ENCODE measurements at regions not wholly inside any gene's neighbourhood (a gene's known extent, or its start where the extent isn't known, plus 50 kb on each side); places are given as distances from the start of the nearest gene placed in this dataset.
"Not testable (repeated sequence)": the region's sequence is repeated elsewhere in the genome, so short reads cannot be mapped to it uniquely, and the experiment has no call there.

DNA sequence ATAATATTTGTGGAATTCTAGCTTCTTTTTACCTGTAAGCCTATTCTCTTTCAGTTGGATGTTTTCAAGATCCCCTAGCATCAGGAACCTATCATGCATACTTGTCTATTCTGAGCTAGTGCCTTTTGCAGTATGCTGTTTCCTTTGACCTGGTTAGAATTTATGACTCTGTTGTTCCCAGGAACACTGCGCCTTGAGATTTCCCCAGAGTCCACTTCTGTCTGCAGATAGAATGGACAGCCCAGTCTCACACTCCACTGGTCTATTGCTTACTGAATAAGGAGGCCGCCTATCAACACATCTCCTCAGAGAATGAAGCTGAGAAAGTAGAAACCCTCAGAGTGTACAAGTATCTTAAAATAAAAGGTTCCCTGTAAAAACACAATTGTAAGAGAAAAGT, 465.1 kb upstream of the GALNTL6 start:
- no peak for DNase-seq (ENCODE audit: low spot score)

DNA sequence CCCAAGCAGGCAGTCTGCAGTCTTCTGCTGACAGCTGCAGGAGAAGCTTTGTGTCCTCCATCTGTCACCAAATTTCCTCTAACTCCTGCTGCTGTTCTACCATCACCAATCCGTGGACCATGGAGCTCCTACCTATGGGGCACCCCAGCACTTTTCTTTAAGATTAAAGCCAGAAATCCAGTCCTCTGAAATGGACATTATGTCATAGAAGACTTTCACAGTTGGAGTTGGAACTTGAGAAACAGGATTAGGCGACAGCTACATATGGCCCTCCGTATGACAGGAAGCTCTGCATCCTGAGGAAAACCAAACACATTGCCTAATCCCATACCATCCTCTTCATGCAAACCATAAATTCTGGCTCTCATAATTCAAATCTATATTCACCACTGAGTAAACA, 470.6 kb upstream of the GALNTL6 start:
- peak; percentile 33 for DNase-seq (ENCODE audit: low spot score)

DNA sequence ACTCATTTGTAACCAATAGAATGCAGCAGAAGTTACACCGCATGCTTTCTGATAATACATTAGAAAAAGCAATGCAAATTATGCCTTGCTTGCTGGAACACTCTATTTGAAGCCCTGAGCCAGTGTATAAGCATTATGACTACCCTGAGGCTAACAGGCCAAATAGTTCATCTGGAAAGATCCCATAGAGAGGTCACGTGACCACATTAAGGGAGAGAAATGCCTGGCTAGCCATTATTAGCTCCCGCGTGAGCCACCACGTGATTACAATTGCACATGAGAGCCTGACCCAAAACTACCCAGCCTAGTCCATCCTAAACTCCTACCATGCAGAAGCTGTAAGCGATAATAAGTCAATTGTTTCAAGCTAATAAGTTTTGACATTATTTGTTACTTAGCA, 472.9 kb upstream of the GALNTL6 start:
- DNase-seq (ENCODE audit: low spot score): no peak

DNA sequence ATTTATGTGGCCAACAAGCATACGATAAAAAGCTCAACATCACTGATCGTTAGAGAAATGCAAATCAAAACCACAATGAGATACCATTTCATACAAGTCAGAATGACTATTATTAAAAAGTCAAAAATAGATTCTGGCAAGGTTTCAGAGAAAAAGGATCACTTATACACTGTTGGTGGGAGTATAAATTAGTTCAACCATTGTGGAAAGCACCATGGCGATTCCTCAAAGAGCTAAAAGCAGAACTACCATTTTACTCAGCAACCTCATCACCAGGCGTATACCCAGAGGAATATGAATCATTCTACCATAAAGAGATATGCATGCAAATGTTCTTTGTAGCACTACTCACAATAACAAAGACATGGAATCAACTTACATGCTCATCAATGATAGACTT, 478.7 kb upstream of the GALNTL6 start:
- DNase-seq (ENCODE audit: low spot score): no peak

DNA sequence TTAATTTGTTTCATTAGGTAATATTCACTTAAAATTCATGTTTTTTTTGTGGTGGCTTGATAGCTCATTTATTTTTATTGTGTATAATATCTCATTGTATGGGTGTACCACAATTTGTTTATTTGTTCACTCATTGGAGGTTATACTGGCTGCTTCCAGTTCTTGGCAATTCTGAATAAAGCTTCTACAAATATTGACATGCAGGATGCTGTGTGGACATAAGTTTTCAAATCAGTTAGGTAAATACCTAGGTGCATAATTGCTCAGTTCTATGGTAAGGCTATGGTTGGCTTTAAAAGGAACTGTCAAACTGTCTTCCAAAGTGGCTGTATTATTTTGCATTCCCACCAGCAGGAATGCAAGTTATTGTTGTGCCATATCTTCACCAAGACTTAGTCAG, 504.5 kb upstream of the GALNTL6 start:
- no peak for DNase-seq (ENCODE audit: low spot score)

DNA sequence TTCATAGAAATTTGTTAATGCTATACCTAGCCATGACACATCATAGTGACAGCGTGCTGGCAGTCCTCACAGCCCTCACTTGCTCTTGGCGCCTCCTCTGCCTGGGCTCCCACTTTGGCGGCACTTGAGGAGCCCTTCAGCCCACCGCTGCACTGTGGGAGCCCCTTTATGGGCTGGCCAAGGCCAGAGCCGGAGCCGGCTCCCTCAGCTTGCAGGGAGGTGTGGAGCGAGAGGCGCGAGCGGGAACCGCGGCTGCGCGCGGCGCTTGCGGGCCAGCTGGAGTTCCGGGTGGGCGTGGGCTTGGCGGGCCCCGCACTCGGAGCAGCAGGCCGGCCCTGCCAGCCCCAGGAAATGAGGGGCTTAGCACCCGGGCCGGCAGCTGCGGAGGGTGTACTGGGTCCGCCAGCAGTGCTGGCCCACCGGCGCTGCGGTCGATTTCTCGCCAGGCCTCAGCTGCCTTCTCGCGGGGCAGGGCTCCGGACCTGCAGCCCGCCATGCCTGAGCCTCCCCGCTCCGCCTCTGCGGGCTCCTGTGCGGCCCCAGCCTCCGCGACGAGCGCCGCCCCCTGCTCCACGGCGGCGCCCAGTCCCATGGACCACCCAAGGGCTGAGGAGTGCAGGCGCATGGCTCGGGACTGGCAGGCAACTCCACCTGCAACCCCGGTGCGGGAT, 515.0 kb upstream of the GALNTL6 start:
- DNase-seq (ENCODE audit: low spot score): not testable (repeated sequence)

DNA sequence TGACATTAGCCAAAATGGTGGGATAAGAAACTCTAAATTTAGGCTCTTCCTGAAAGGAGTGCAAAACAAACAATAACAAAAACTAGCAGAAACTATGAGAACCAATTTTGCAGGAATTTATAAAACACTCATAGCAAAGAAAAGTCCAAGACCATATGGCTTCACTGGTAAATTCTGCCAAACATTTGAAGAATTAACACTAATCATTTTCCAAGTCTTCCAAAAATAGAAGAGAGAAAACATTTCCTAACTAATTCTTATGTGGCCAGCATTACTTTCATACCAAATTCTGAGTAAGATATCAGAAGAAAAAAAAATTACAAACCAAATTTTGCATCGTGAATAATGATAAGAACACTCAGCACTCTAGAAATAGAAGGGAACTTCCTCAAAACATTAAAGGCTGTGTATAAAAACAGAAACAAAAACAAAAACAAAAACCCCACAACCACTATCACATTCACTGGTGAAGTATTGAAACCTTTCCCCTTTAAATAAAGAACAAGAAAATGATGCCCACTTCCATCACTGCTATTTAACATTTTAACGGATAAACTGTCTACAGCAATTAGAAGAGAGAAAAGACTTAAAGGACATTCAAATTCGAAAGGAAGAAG, 524.3 kb upstream of the GALNTL6 start:
- DNase-seq (ENCODE audit: low spot score): no peak

DNA sequence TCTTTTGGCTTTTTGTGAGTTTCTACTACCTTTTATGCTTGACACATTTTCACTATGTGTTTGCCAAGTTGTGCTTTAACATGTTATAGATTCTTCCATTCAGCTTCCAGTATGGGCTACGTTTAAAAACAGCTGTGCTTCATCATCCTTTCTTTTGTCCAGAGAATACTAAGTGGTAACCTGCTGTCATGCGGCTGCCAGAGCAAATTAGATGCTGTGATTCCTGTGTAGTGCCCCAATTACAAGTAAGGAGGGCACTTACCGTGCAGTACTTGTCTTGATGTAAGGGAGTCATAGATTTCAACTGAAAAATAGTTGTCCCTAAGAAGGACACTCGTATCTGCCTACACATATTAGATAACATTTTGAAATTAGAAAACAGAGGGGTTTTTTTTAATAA, 531.8 kb upstream of the GALNTL6 start:
- no peak for DNase-seq (ENCODE audit: low spot score)

DNA sequence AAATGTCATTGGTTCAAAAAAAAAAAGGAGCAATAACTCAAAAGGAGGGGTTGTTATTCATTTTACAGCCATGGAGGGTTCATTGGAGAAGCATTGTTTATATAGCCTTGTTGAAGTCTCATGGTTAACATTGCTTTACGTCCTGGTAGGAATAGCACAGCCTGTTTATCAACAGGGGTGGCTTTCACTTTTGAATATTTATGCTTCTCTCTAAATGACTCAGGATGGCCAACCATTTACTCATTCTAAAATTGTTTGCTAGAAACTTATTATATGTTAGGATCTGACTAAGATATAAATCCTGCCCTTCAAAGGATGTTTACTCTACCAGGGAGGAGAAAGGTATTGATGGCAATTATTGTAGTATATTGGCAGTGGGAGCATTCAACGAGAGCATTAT, 534.1 kb upstream of the GALNTL6 start:
- DNase-seq (ENCODE audit: low spot score): no peak

DNA sequence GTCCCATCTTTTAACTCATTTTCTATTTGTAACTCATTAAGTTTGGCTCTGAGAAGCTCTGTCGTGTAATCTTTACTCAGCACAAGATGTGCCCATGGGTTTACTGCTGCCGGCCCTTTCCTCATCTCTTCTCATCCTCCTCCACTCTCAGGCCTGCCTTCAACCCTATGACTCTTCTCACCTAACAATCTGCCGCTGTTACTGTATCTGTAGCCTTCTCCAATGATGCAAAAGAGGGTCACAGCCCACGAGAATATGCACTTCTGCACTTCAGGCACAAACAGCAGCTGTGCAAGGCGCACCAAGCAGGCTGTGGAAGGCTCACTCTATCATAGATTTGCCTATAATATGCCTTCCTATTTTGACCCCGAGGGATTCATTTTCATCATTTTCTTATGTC, 546.5 kb upstream of the GALNTL6 start:
- peak; percentile 21 for DNase-seq (ENCODE audit: low spot score)

DNA sequence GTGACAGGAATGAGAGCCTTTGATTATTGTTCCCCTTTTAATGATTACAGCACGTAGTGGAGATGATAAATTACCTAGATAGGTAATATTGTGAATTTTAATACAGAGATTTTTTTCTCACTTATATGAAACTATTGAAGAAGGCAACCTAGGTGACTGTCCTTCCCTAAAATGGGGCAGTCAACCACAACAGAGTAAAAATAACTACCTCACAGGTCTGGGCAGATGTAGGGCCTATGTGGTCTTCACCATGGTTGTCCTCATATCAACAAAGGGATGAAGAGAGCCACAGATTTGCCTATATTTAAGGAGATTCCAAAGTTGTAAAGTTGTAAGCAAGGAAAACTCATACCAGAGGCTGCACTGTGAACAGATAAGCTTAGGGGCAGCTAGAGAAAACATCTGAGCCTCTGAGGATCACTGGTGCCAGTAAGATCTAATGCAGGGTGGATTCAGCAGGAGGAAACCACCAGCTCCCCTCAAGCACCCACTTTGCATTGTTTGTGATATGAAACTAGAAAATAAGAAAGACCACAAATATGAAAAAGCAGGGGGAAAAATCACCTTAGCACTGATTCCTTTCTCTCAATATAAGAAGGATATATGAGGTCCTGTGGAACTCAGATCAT, 547.9 kb upstream of the GALNTL6 start:
- no peak for DNase-seq (ENCODE audit: low spot score)

DNA sequence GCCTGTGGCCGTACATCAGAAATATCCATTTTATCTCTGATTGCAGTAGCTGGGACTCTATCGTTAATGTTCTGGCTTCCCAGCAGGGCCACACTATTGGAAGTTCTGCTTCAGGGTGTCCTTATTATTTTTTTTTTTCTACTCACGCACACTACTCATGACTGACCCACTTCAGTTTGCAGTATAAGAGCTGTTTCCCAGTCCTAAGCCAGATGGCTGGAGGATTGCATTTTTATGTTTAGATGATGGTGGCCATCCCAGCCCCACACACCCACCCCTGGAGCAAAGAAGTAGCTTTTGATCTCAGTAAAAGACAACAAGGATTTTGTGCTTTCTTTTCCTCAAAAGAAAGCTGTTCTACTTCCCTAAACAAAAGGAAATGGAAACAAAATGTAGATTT, 557.0 kb upstream of the GALNTL6 start:
- DNase-seq (ENCODE audit: low spot score): no peak

DNA sequence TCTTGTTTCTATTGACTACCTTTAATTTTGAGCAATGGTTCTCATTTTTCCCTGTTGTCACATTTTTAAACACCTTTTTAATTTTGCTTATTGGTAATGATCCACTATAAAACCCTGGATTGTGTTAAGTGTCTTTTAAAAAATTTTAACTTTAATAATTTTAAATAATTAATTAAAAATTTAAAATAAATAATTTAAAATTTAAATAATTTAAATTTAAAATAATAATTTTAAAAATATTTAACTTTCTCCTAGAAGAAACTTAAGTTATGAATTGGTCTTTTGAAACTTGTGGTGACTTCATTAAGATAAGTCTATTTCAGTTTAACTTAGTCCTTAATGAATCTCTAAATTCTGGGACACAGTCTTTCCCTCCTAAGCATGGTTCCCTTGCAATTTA, 566.3 kb upstream of the GALNTL6 start:
- no peak for DNase-seq (ENCODE audit: low spot score)

DNA sequence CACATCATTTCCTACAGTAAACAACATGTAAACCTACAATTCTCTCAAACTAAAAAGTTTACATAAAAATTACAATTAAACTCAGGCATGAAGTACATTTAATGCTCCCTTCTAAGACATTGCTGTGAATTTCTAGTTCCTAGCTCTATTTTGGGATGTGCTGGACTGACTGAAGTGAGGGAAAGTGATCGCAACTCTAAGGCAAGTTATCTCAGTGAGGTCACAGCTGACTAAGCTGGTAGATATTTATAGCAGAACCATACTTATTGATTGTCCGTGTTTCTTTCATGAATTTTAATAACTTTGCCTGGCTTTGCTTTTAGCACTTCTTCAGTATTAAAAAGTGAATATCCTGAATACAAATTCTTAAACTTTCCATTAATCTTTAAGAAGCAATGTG, 570.4 kb upstream of the GALNTL6 start:
- DNase-seq (ENCODE audit: low spot score): no peak

DNA sequence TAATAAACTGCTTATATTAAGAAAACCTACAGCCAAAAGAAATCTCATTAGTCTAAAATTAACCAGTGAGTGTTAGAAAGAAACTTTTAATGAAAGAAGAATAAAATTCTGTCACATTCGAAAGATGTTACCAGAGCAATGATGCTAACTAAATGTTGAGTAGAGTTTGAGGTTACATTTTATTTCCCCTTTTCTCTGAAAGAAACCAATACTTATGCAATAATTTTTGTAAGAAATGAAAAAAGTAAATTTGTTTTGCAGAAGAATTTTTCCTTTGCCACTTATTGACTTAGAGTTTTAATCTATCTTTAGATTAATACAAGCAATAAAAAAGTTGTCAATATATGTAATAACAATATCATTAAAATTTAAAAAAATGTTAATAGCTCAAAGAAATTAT, 574.0 kb upstream of the GALNTL6 start:
- no peak for DNase-seq (ENCODE audit: low spot score)

DNA sequence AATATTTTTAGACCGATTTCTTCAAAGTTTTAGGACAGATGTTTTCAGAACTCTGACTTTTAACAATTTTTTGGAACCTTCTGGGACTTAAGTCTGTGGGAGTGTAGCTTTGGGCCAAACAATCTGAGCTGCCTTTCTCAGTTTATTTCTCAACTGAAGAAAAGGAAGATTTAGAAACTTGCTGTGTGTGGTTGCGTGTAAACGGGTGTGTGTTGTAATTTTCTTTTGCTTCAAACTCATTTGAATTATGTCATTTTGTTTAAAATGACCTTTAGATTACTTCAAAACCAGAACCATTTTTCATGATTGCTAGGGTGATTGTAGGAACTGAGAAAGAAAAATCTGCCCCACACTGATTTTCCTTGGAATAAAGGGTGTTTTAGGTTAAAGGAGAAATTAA, 577.7 kb upstream of the GALNTL6 start:
- no peak for DNase-seq (ENCODE audit: low spot score)

DNA sequence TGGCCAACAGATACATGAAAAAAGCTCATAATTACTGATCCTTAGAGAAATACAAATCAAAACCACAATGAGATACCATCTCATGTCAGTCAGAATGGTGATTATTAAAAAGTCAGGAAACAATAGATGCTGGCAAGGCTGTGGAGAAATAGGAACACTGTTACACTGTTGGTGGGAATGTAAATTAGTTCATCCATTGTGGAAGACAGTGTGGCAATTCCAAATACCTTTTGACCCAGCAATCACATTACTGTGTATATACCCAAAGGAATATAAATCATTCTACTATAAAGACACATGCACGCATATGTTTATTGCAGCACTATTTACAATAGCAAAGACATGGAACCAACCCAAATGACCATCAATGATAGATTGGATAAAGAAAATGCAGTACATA, 583.9 kb upstream of the GALNTL6 start:
- DNase-seq (ENCODE audit: low spot score): not testable (repeated sequence)

DNA sequence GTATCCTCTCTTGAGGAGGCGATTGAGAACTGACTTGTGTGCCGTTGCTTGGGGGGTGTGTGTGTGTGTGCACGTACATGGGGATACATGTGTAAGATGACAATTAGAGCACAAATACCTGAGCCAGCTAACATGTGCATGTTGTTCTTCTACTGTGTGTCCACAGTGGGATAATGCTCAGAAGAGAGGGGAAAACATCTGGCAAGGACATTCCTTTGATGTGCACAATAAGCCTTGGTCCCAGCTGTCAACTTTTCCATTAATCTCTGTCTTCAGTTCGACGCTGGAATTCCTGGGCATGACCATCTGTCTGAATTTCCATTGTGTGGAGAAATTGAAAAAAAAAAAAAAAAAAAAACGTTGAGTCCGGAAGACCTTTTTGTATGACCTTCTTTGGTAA, 592.0 kb upstream of the GALNTL6 start:
- DNase-seq (ENCODE audit: low spot score): peak; percentile 40

DNA sequence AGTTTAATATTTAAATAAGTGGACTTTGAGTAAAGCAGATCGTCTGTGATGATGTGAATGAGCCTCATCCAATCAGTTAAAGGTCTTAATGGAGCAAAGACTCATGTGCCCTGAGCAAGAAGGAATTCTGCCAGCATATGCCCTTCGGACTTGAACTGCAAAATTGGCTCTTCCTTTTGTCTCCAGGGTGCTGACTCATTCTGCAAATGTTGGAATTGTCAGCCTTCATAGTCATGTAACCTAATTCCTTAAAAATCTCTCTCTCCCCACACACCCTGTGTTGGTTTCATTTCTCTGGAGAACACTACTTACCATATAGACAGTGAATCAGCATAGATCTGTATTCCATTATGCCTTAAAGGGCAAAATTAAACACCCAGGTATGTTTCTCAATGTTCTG, 609.8 kb upstream of the GALNTL6 start:
- DNase-seq (ENCODE audit: low spot score): no peak

DNA sequence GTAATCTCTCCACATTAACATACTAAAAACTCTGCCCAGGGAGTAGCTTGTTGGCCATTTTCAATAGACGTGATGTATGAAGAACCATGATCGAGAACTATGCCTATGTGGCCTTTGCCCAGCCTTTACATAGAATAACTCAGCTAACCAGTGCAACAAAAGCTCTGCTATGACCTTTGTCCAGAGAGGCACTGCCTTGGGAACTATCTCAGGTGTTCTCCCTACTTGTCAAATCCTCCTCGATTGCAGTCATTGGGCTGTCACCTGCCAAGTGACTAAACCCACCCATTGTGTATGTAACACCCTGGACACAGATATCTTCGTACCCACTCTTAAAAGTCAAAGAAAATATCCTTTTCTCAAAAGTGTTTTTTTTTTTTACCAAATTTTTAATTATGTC, 610.3 kb upstream of the GALNTL6 start:
- no peak for DNase-seq (ENCODE audit: low spot score)

DNA sequence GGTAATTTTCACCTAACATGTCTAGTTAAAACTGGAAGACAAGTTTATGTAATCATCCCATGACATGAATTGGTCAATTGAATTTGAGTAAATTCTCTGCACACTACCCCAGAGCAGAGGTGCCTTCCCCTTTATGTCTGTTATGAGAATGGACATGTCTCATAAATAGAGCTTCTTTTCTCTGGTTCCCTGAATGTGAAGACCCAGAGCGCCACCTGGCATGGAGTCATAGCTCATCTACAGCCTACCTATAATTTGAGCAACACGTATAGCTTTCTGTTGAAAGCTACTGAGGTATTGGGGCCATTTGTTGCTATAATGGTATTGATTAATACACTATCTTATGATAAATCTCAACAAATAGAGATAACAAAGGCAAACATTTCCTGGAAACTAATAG, 626.5 kb upstream of the GALNTL6 start:
- DNase-seq (ENCODE audit: low spot score): no peak

DNA sequence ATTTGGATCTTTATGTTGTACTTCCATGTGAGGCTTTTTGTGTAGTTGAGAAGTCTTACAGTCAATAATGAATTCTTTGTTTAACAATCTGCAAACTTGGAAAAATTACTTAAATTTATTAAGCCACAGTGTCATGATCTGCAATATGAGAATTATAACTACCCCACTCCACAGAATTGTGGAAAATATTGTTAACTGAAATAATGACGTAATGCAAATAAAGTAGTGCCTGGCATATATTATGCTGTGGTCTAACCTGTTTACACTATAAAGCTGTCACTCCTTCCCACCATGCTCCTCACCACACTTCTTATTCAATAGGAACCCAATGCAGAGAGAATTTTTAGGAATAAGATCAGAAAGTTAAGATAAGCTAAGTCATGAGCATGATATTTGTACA, 632.1 kb upstream of the GALNTL6 start:
- DNase-seq (ENCODE audit: low spot score): no peak

DNA sequence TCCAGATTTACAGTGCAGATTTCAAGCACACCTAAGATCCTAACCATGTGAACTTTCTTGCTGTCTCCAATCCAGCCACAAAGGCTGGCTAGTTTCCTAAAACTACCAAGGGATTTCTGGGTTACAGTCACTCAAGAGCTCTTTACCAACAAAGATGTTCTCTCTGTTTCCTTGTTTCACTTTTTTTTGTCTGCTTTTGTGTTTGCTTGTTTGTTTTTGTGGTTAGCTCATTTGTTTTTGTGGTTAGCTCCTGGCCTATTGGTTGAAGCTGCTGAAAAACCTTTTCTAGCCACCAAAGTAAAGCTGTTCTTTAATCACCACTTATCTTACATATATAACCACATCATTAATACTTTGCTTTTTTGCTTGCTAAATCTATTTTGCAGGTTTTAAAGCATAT, 642.5 kb upstream of the GALNTL6 start:
- DNase-seq (ENCODE audit: low spot score): no peak

DNA sequence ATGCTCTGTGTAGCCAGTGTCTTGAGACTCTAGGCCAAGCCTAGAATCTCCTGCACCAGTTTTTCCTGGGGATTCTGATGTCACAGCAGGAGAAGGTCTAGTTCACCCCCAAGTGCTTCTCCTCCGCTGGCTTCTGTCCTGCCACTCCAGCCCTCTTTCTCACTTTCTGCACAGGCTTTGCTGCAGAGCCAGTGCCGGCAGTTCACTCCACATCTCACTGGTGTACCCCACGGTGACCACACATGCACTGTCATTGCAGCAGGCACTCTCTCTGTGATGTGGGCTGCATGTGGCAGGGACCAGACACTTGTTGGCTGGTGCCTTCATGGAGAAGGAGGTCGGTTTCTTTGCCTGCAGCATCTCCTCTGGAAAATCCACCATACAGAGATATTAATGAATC, 643.8 kb upstream of the GALNTL6 start:
- no peak for DNase-seq (ENCODE audit: low spot score)
